Liver (tissue), 7 donors: ENCODE measurements at regions not wholly inside any gene's neighbourhood (a gene's known extent, or its start where the extent isn't known, plus 50 kb on each side); places are given as distances from the start of the nearest gene placed in this dataset.

Source experiments
- DNase-seq: peaks from one replicate; pipeline ENCODE4 v3.0.0-alpha.2; 2017; ENCODE audit warnings: low spot score
- H3K27ac ChIP-seq, 2 donors: one replicate each; pipeline ENCODE4 v1.7.0; 2013; ENCODE audit warnings: inconsistent platforms in 2 of 2, low read length in 2 of 2, control low read depth in 1 of 2, low read depth in 1 of 2, mild to moderate bottlenecking in 1 of 2
- H3K27me3 ChIP-seq, 4 donors: one replicate each; pipeline versions ENCODE4 v1.6.1 to v1.7.0; 2013; ENCODE audit warnings: low read length in 3 of 4, inconsistent platforms in 1 of 4, mild to moderate bottlenecking in 1 of 4, moderate library complexity in 1 of 4; ENCODE audit not compliant: control insufficient read depth in 4 of 4, insufficient read depth in 4 of 4
- H3K36me3 ChIP-seq, 4 donors: one replicate each; pipeline versions ENCODE4 v1.6.1 to v1.7.0; 2013; ENCODE audit warnings: low read length in 3 of 4, mild to moderate bottlenecking in 3 of 4, low read depth in 1 of 4, moderate library complexity in 1 of 4; ENCODE audit not compliant: control insufficient read depth in 4 of 4, insufficient read depth in 3 of 4
- H3K4me1 ChIP-seq, 4 donors: one replicate each; pipeline versions ENCODE4 v1.6.1 to v1.7.0; 2013; ENCODE audit warnings: low read length in 3 of 4, mild to moderate bottlenecking in 3 of 4, moderate library complexity in 1 of 4; ENCODE audit not compliant: control insufficient read depth in 4 of 4, insufficient read depth in 4 of 4
- H3K4me3 ChIP-seq, 3 donors: one replicate each; pipeline versions ENCODE4 v1.6.1 to v1.7.0; 2013; ENCODE audit warnings: low read length in 3 of 3, control low read depth in 1 of 3, low read depth in 1 of 3, mild to moderate bottlenecking in 1 of 3
- H3K9ac ChIP-seq, 2 donors: one replicate each; pipeline ENCODE4 v1.7.0; 2013; ENCODE audit warnings: low read length in 2 of 2, mild to moderate bottlenecking in 2 of 2, moderate library complexity in 2 of 2, control low read depth in 1 of 2, low read depth in 1 of 2
- H3K9me3 ChIP-seq, 4 donors: one replicate each; pipeline versions ENCODE4 v1.6.1 to v1.7.0; 2013; ENCODE audit warnings: low read length in 3 of 4; ENCODE audit not compliant: control insufficient read depth in 4 of 4
- ATF3 ChIP-seq: IDR thresholded peaks from 2 replicates; pipeline ENCODE4 v1.6.1; 2016; ENCODE audit warnings: antibody characterized with exemption
- EGR1 ChIP-seq, 2 donors: IDR thresholded peaks; 2 replicates each; pipeline ENCODE4 v1.6.1; 2016 to 2018; ENCODE audit warnings: antibody characterized with exemption in 2 of 2, low read depth in 2 of 2
- FOXA2 ChIP-seq: IDR thresholded peaks from 2 replicates; pipeline ENCODE4 v1.6.1; 2016; ENCODE audit warnings: antibody characterized with exemption
- GABPA ChIP-seq, 2 donors: IDR thresholded peaks in 1 of 2; conservative IDR thresholded peaks in 1 of 2; 2 replicates each; pipeline ENCODE4 v1.6.1; 2016; ENCODE audit warnings: antibody characterized with exemption in 2 of 2, mild to moderate bottlenecking in 1 of 2, moderate library complexity in 1 of 2
- HNF4A ChIP-seq, 2 donors: conservative IDR thresholded peaks; 2 replicates each; pipeline ENCODE4 v1.6.1; 2016; ENCODE audit warnings: antibody characterized with exemption in 2 of 2, mild to moderate bottlenecking in 2 of 2
- JUND ChIP-seq, 2 donors: IDR thresholded peaks; 2 replicates each; pipeline ENCODE4 v1.6.1; 2016; ENCODE audit warnings: antibody characterized with exemption in 2 of 2
- MAX ChIP-seq: IDR thresholded peaks from 2 replicates; pipeline ENCODE4 v1.6.1; 2016; ENCODE audit warnings: antibody characterized with exemption
- NR2F2 ChIP-seq: IDR thresholded peaks from 2 replicates; pipeline ENCODE4 v1.6.1; 2016; ENCODE audit warnings: antibody characterized with exemption
- RAD21 ChIP-seq, 2 donors: IDR thresholded peaks; 2 replicates each; pipeline ENCODE4 v1.6.1; 2016; ENCODE audit warnings: antibody characterized with exemption in 2 of 2, mild to moderate bottlenecking in 2 of 2
- REST ChIP-seq: IDR thresholded peaks from 2 replicates; pipeline ENCODE4 v1.6.1; 2016; ENCODE audit warnings: antibody characterized with exemption, mild to moderate bottlenecking
- SP1 ChIP-seq: IDR thresholded peaks from 2 replicates; pipeline ENCODE4 v1.6.1; 2018; ENCODE audit warnings: antibody characterized with exemption, mild to moderate bottlenecking
- TAF1 ChIP-seq: conservative IDR thresholded peaks from 2 replicates; pipeline ENCODE4 v1.6.1; 2016; ENCODE audit warnings: antibody characterized with exemption, mild to moderate bottlenecking
- ZBTB33 ChIP-seq: IDR thresholded peaks from 2 replicates; pipeline ENCODE4 v1.6.1; 2016; ENCODE audit warnings: antibody characterized with exemption
- WGBS: extraction: QIAGEN DNeasy Blood & Tissue Kit; methylation state at CpG from one replicate; pipeline ENCODE4 v1.1.7; 2013; 5-methylcytosine and 5-hydroxymethylcytosine counted together
- donor health status: healthy.
- donor health status: healthy.
- donor health status: healthy.
- donor health status: healthy.

GRCh38 chr2:180111901-180112300, 104.8 kb upstream of the CWC22 start:
- 76% methylated on average over 1 of the region's 1 CpG for WGBS
- Histone ChIP-seq H3K9me3 (no peaks in the 10 kb centered on the region), H3K9ac (no peak overlapping the region), H3K4me3 (no peak overlapping the region), H3K27me3 (peaks cover 0 to 4% (median 0%) of the 10 kb centered on the region in 4 donors), H3K4me1 (no peaks in the 10 kb centered on the region), H3K27ac (no peak overlapping the region), H3K36me3 (no peaks in the 10 kb centered on the region)
- DNase-seq, result no peak
- TF ChIP-seq ZBTB33 (no peak), SP1 (no peak), MAX (no peak), ATF3 (no peak), RAD21 (IDR thresholded peaks at IDR 0.05) (no peak)

GRCh38 chr2:180110469-180110868, 103.4 kb upstream of the CWC22 start:
- no peak overlapping the region for H3K4me3 ChIP-seq
- no peaks in the 10 kb centered on the region for H3K9me3 ChIP-seq
- no peak for DNase-seq
- 88% methylated on average over 6 of the region's 6 CpGs for WGBS
- no peaks in the 10 kb centered on the region for H3K36me3 ChIP-seq
- peaks cover 0 to 4% (median 0%) of the 10 kb centered on the region in 4 donors for H3K27me3 ChIP-seq
- TF ChIP-seq REST (no peak), RAD21 (IDR thresholded peaks at IDR 0.05) (no peak), FOXA2 (no peak), EGR1 (IDR thresholded peaks at IDR 0.05; ENCODE audit: low read depth in 2 of 2) (no peak), GABPA (IDR thresholded peaks at IDR 0.05 in 1 of 2, conservative IDR thresholded peaks at IDR 0.05 in 1 of 2) (no peak), MAX (no peak), HNF4A (conservative IDR thresholded peaks at IDR 0.05) (no peak), JUND (IDR thresholded peaks at IDR 0.05) (no peak), TAF1 (no peak), NR2F2 (no peak)
- H3K9ac ChIP-seq, result no peak overlapping the region
- H3K4me1 ChIP-seq, result no peaks in the 10 kb centered on the region
- H3K27ac ChIP-seq, result no peak overlapping the region
